B cell (primary cell): ENCODE measurements at regions not wholly inside any gene's neighbourhood (a gene's known extent, or its start where the extent isn't known, plus 50 kb on each side); places are given as distances from the start of the nearest gene placed in this dataset.

ENCODE experiments used
- ATAC-seq: fragments of 200-7000 bp; cut with Tn5 transposase; one replicate; pipeline ENCODE4 v1.10.0; 2021; ENCODE audit warnings: low read depth, mild to moderate bottlenecking, moderate number of reproducible peaks, moderate library complexity
- CTCF ChIA-PET: fragments of 350-600 bp; sonication (Branson Sonifier 250); formaldehyde crosslinking; loops from one replicate; lab custom pipeline; 2021; ENCODE audit warnings: antibody characterized with exemption, inconsistent platforms; lab: Charles Lee
- POLR2A ChIA-PET: fragments of 350-600 bp; sonication (Branson Sonifier 250); formaldehyde crosslinking; loops from one replicate; lab custom pipeline; 2021; ENCODE audit warnings: antibody characterized with exemption; lab: Charles Lee
- DNase-seq: peaks from one replicate; pipeline ENCODE4 v3.0.0; 2013
- H2AFZ ChIP-seq: 2 replicates; pipeline ENCODE4 v1.6.1; 2012; ENCODE audit warnings: mild to moderate bottlenecking, low read depth, low read length; ENCODE audit not compliant: insufficient read depth, poor library complexity, severe bottlenecking
- H3K27ac ChIP-seq, 2 donors: 1 replicate in 1 of 2; 2 replicates in 1 of 2; pipeline ENCODE4 v1.5.1; 2012 to 2013; ENCODE audit warnings: low read length in 2 of 2, mild to moderate bottlenecking in 2 of 2, moderate library complexity in 1 of 2
- H3K27me3 ChIP-seq, 4 experiments: fragments of 200-600 bp in 1 of 4; sonication (generic) in 1 of 4; replicated peaks in 1 of 4; 1 replicate in 2 of 4; 2 replicates in 2 of 4; pipeline versions ENCODE4 v1.6.1 to v1.7.0; 2013 to 2016; ENCODE audit warnings: low read length in 3 of 4, mild to moderate bottlenecking in 2 of 4, mixed read lengths in 1 of 4, moderate library complexity in 1 of 4; ENCODE audit not compliant: insufficient read depth in 4 of 4, control insufficient read depth in 3 of 4; ENCODE audit errors: control extremely low read depth in 1 of 4
- H3K36me3 ChIP-seq, 2 experiments: replicated peaks in 1 of 2; 1 replicate in 1 of 2; 2 replicates in 1 of 2; pipeline versions ENCODE4 v1.6.1 to v1.7.1; 2013; ENCODE audit warnings: low read length in 1 of 2; ENCODE audit not compliant: insufficient read depth in 2 of 2, control insufficient read depth in 1 of 2; ENCODE audit errors: control extremely low read depth in 1 of 2, extremely low read depth in 1 of 2
- H3K4me1 ChIP-seq, 2 donors: fragments of 200-600 bp in 1 of 2; sonication (generic) in 1 of 2; 1 replicate in 1 of 2; 2 replicates in 1 of 2; pipeline versions ENCODE4 v1.5.1 to v1.6.1; 2013 to 2017; ENCODE audit warnings: low read length in 2 of 2; ENCODE audit not compliant: control insufficient read depth in 2 of 2, insufficient read depth in 2 of 2
- H3K4me2 ChIP-seq: replicated peaks from 2 replicates; pipeline ENCODE3; 2012; ENCODE audit warnings: mild to moderate bottlenecking, low read depth, low read length; ENCODE audit not compliant: poor library complexity, severe bottlenecking
- H3K4me3 ChIP-seq, 5 experiments: fragments of 200-600 bp in 1 of 5; sonication (generic) in 1 of 5; 1 replicate in 3 of 5; 2 replicates in 2 of 5; pipeline versions ENCODE4 v1.5.1 to v1.7.0; 2011 to 2016; ENCODE audit warnings: low read length in 4 of 5, mild to moderate bottlenecking in 4 of 5, low read depth in 2 of 5, control low read depth in 1 of 5, moderate library complexity in 1 of 5; ENCODE audit not compliant: insufficient read depth in 1 of 5; ENCODE audit errors: control extremely low read depth in 1 of 5, extremely low read depth in 1 of 5
- H3K79me2 ChIP-seq: fragments of 200-600 bp; sonication (generic); one replicate; pipeline ENCODE4 v1.6.0; 2016; ENCODE audit warnings: low read length; ENCODE audit not compliant: control insufficient read depth, insufficient read depth
- H3K9ac ChIP-seq: fragments of 200-600 bp; sonication (generic); 2 replicates; pipeline ENCODE4 v1.6.1; 2017; ENCODE audit warnings: mild to moderate bottlenecking, low read length, moderate library complexity
- H3K9me3 ChIP-seq, 3 donors: one replicate each; pipeline versions ENCODE4 v1.6.1 to v1.7.1; 2013; ENCODE audit warnings: low read length in 2 of 3; ENCODE audit not compliant: control insufficient read depth in 2 of 3, insufficient read depth in 1 of 3; ENCODE audit errors: control extremely low read depth in 1 of 3
- H4K20me1 ChIP-seq: 2 replicates; pipeline ENCODE4 v1.6.0; 2012; ENCODE audit warnings: mild to moderate bottlenecking, low read length; ENCODE audit not compliant: insufficient read depth, control insufficient read depth, poor library complexity, severe bottlenecking
- H3K27ac Mint-ChIP-seq: one replicate; pipeline ENCODE4 v1.8.0; 2021; ENCODE audit warnings: mixed read lengths
- H3K27me3 Mint-ChIP-seq: one replicate; pipeline ENCODE4 v1.8.0; 2021; ENCODE audit warnings: mixed read lengths
- H3K4me1 Mint-ChIP-seq: one replicate; pipeline ENCODE4 v1.8.0; 2021; ENCODE audit warnings: mixed read lengths
- H3K4me3 Mint-ChIP-seq: one replicate; pipeline ENCODE4 v1.8.0; 2021; ENCODE audit warnings: mixed read lengths
- H3K9me3 Mint-ChIP-seq: one replicate; pipeline ENCODE4 v1.8.0; 2022; ENCODE audit warnings: mixed read lengths; ENCODE audit not compliant: insufficient read depth
- EZH2 ChIP-seq: IDR thresholded peaks from 2 replicates; pipeline ENCODE4 v1.6.1; 2012; ENCODE audit warnings: borderline replicate concordance, low read depth, mild to moderate bottlenecking, moderate library complexity, low read length; ENCODE audit not compliant: insufficient read depth, poor library complexity, severe bottlenecking
- WGBS: methylation state at CpG from one replicate; pipeline ENCODE4 v1.1.5; 2013; ENCODE audit warnings: missing lambda C conversion rate; ENCODE audit not compliant: insufficient coverage; 5-methylcytosine and 5-hydroxymethylcytosine counted together
- intact Hi-C: fragments of 100-400 bp; cut with micrococcal nuclease; formaldehyde crosslinking; loops from one replicate; pipeline ENCODE4 v1.10.0; 2022
- TF ChIP-seq, protein P1 (sequence below): fragments of 200-600 bp; IDR thresholded peaks from one replicate; pipeline ENCODE4 v1.8.0; 2022; ENCODE audit warnings: antibody characterized with exemption, mild to moderate bottlenecking

DNA sequence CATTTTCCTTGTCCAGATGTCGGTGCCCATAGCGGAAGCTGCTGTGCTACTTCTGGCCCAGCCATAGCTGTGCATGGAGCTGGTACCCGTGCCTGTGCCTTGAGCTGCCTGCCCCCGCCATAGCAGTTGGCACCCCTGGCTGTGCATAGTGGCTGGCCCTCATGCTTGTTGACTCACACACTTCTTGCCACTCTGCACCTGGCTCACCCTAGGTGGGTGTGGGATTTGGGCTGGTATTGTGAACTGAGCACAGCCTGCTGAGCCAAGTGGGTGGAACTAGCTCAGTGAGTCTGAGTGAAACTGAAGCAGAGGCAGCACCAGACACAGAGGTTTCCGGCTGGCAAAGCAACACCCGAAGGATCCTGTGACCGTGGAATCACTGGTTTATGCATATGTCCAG lies 689.5 kb upstream of the EYS start:
- Histone ChIP-seq H4K20me1 (no peaks in the 10 kb centered on the region), H3K79me2 (no peaks in the 10 kb centered on the region), H3K27me3 (no peaks in the 10 kb centered on the region), H3K9me3 (peaks cover 0 to 8% (median 0%) of the 10 kb centered on the region in 3 donors), H3K4me2 (no peak overlapping the region), H3K4me1 (no peaks in the 10 kb centered on the region), H3K36me3 (no peaks in the 10 kb centered on the region), H3K4me3 (no peak overlapping the region), H3K27ac (no peak overlapping the region), H3K9ac (no peak overlapping the region), H2AFZ (no peak overlapping the region)
- no peak for TF ChIP-seq EZH2
- TF ChIP-seq, protein P1, sequence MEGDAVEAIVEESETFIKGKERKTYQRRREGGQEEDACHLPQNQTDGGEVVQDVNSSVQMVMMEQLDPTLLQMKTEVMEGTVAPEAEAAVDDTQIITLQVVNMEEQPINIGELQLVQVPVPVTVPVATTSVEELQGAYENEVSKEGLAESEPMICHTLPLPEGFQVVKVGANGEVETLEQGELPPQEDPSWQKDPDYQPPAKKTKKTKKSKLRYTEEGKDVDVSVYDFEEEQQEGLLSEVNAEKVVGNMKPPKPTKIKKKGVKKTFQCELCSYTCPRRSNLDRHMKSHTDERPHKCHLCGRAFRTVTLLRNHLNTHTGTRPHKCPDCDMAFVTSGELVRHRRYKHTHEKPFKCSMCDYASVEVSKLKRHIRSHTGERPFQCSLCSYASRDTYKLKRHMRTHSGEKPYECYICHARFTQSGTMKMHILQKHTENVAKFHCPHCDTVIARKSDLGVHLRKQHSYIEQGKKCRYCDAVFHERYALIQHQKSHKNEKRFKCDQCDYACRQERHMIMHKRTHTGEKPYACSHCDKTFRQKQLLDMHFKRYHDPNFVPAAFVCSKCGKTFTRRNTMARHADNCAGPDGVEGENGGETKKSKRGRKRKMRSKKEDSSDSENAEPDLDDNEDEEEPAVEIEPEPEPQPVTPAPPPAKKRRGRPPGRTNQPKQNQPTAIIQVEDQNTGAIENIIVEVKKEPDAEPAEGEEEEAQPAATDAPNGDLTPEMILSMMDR: no peak
- ChIA-PET CTCF (no interaction called here), POLR2A (no interaction called here)
- Mint-ChIP-seq H3K4me1 (no peaks in the 10 kb centered on the region), H3K27ac (no peak overlapping the region), H3K4me3 (no peak overlapping the region), H3K27me3 (no peaks in the 10 kb centered on the region), H3K9me3 (peaks cover 2% of the 10 kb centered on the region)
- ATAC-seq (no peak), DNase-seq (no peak)
- 95% methylated on average over 4 of the region's 7 CpGs for WGBS
- intact Hi-C loops: no loop called here

DNA sequence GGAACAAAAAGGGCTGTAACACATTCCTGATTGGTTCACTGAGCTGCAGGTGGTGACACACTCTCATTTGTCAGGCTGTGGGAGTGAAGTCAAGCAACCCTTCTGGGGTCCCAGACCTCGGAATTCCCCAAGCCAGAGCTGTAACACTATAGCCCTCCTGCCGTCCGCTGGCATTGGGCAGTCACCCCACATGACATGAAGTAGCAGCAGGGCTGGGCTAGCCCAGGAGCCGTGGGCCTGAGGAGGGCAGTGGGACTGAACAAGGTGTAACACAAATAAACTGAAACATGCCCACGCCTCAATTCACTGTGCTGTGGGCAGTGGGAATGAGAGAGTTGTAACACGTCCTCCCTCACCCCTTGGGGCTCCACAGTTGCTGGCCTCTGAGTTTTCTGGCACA lies 689.1 kb upstream of the EYS start:
- Histone ChIP-seq H3K4me3 (no peak overlapping the region), H3K36me3 (no peaks in the 10 kb centered on the region), H4K20me1 (no peaks in the 10 kb centered on the region), H3K27me3 (no peaks in the 10 kb centered on the region), H3K4me2 (no peak overlapping the region), H3K79me2 (no peaks in the 10 kb centered on the region), H3K27ac (no peak overlapping the region), H2AFZ (no peak overlapping the region), H3K9me3 (peaks cover 0 to 8% (median 0%) of the 10 kb centered on the region in 3 donors), H3K9ac (no peak overlapping the region), H3K4me1 (no peaks in the 10 kb centered on the region)
- ChIA-PET CTCF (no interaction called here), POLR2A (no interaction called here)
- intact Hi-C loops: no loop called here
- TF ChIP-seq, protein P1: no peak
- TF ChIP-seq EZH2: no peak
- Mint-ChIP-seq H3K9me3 (peaks cover 2% of the 10 kb centered on the region), H3K27me3 (no peaks in the 10 kb centered on the region), H3K4me1 (no peaks in the 10 kb centered on the region), H3K27ac (no peak overlapping the region), H3K4me3 (no peak overlapping the region)
- 92% methylated on average over 5 of the region's 6 CpGs for WGBS
- ATAC-seq (no peak), DNase-seq (no peak)
